Esophagus muscularis mucosa (tissue), 3 donors: ENCODE measurements at regions not wholly inside any gene's neighbourhood (a gene's known extent, or its start where the extent isn't known, plus 50 kb on each side); places are given as distances from the start of the nearest gene placed in this dataset.

Experiments used
- CTCF ChIP-seq, 3 experiments: fragments of 200-600 bp in 2 of 3; fragments of 450-650 bp in 1 of 3; sonication (generic) in 2 of 3; IDR thresholded peaks; one replicate each; pipeline ENCODE4 v1.5.1; 2017 to 2019; ENCODE audit warnings: antibody characterized with exemption in 3 of 3, mild to moderate bottlenecking in 2 of 3, moderate library complexity in 1 of 3
- POLR2A ChIP-seq: fragments of 450-650 bp; IDR thresholded peaks from one replicate; pipeline ENCODE4 v1.6.1; 2017; ENCODE audit warnings: antibody characterized with exemption, moderate library complexity, mild to moderate bottlenecking, low read depth

- TF ChIP-seq CTCF (IDR thresholded peaks at IDR 0.05) = no peak
- TF ChIP-seq POLR2A = no peak
Observed at GRCh38 chr5:124612023-124612422, 134.4 kb downstream of the ZNF608 start.
